Sigmoid colon (tissue), 4 donors: ENCODE measurements at regions not wholly inside any gene's neighbourhood (a gene's known extent, or its start where the extent isn't known, plus 50 kb on each side); places are given as distances from the start of the nearest gene placed in this dataset.

Experiments
- CTCF ChIP-seq, 4 experiments: fragments of 450-650 bp in 3 of 4; fragments of 200-600 bp in 1 of 4; IDR thresholded peaks; one replicate each; pipeline ENCODE4 v1.5.1; 2016 to 2019; ENCODE audit warnings: antibody characterized with exemption in 4 of 4, mild to moderate bottlenecking in 3 of 4, moderate library complexity in 2 of 4
- POLR2A ChIP-seq, 2 donors: fragments of 450-650 bp; IDR thresholded peaks; one replicate each; pipeline ENCODE4 v1.6.1; 2016; ENCODE audit warnings: antibody characterized with exemption in 2 of 2, mild to moderate bottlenecking in 2 of 2, moderate library complexity in 2 of 2
- POLR2AphosphoS5 ChIP-seq, 4 donors: sonication (generic); formaldehyde crosslinking; IDR thresholded peaks; one replicate each; pipeline ENCODE4 v1.6.1; 2017; ENCODE audit warnings: antibody characterized with exemption in 4 of 4

- TF ChIP-seq CTCF (IDR thresholded peaks at IDR 0.05) (no peak), POLR2A (IDR thresholded peaks at IDR 0.05) (no peak), POLR2AphosphoS5 (IDR thresholded peaks at IDR 0.05) (no peak)
These were observed 211.8 kb downstream of the SLC7A11 start for GRCh38 chr4:138030375-138030774.
